WERI-Rb-1 (cell line): ENCODE measurements at regions not wholly inside any gene's neighbourhood (a gene's known extent, or its start where the extent isn't known, plus 50 kb on each side); places are given as distances from the start of the nearest gene placed in this dataset.
"Not testable (repeated sequence)": the region's sequence is repeated elsewhere in the genome, so short reads cannot be mapped to it uniquely, and the experiment has no call there.

Experiments used
- DNase-seq: peaks from one replicate; pipeline ENCODE4 v3.0.0-alpha.2; 2020
- H3K27ac ChIP-seq: fragments of 250-450 bp; sonication (Bioruptor Pico); 2 replicates; pipeline ENCODE4 v1.5.1; 2020; ENCODE audit warnings: mild to moderate bottlenecking, moderate library complexity
- H3K27me3 ChIP-seq: fragments of 250-450 bp; sonication (Bioruptor Pico); 2 replicates; pipeline ENCODE4 v1.5.1; 2021; ENCODE audit warnings: mild to moderate bottlenecking, low read depth, moderate library complexity; ENCODE audit not compliant: insufficient read depth, severe bottlenecking
- H3K36me3 ChIP-seq: fragments of 250-450 bp; sonication (Bioruptor Pico); 2 replicates; pipeline ENCODE4 v1.5.1; 2020; ENCODE audit warnings: mild to moderate bottlenecking, moderate library complexity
- H3K4me3 ChIP-seq: 2 replicates; pipeline ENCODE4 v1.5.1; 2011; ENCODE audit warnings: low read depth, mild to moderate bottlenecking, control low read depth, low read length
- H3K9me3 ChIP-seq: fragments of 250-450 bp; sonication (Bioruptor Pico); 2 replicates; pipeline ENCODE4 v1.5.1; 2021; ENCODE audit warnings: mild to moderate bottlenecking, moderate library complexity; ENCODE audit not compliant: severe bottlenecking
- TF ChIP-seq, protein P1 (sequence below): IDR thresholded peaks from 2 replicates; pipeline ENCODE4 v1.5.1; 2011; ENCODE audit warnings: low read depth, mild to moderate bottlenecking, control low read depth, inconsistent platforms, low read length

- DNase-seq, result peak; percentile 28
- TF ChIP-seq, protein P1, sequence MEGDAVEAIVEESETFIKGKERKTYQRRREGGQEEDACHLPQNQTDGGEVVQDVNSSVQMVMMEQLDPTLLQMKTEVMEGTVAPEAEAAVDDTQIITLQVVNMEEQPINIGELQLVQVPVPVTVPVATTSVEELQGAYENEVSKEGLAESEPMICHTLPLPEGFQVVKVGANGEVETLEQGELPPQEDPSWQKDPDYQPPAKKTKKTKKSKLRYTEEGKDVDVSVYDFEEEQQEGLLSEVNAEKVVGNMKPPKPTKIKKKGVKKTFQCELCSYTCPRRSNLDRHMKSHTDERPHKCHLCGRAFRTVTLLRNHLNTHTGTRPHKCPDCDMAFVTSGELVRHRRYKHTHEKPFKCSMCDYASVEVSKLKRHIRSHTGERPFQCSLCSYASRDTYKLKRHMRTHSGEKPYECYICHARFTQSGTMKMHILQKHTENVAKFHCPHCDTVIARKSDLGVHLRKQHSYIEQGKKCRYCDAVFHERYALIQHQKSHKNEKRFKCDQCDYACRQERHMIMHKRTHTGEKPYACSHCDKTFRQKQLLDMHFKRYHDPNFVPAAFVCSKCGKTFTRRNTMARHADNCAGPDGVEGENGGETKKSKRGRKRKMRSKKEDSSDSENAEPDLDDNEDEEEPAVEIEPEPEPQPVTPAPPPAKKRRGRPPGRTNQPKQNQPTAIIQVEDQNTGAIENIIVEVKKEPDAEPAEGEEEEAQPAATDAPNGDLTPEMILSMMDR, result no peak
- no peaks in the 10 kb centered on the region for H3K27me3 ChIP-seq
- H3K4me3 ChIP-seq, result no peak overlapping the region
- no peaks in the 10 kb centered on the region for H3K9me3 ChIP-seq
- H3K36me3 ChIP-seq, result no peaks in the 10 kb centered on the region
- H3K27ac ChIP-seq, result peak overlapping the region; percentile 15
These were observed 322.8 kb downstream of the SEC16B start for GRCh38 chr1:177646757-177647730.

DNA sequence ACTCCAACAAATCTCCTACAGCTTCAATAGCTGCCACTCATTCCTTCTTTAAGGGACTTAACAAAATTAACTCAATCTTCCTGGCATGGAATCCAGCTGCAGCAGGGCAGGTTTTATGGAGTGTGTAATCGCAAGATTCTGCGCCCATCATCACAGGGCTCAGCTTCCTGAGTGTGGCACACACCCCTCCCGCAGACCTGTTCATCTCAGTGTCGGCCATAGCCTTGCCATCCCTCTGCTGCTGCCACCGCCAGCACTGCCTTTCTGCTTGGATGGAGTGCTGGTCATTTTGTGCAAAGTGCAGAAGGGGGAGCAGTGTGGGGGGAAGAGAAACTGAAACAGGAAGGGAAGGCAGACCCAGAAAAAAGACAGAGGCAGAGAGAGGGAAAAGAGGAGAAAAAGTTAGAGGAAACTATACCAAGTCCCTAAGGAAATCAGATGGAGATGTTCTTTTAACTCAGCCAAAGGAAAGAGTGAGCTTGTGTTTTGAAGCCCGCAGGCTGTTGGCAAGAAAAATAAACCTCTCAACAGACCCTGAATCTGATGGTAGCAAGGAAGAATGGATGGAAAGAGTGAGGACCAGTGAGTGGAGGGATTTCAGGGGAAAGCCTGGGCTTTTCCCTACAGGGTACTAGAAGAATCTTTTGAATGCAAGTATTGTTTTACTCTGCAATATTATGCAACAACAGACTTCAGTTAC is 324.2 kb downstream of the SEC16B start:
- Histone ChIP-seq H3K9me3 (no peaks in the 10 kb centered on the region), H3K36me3 (no peaks in the 10 kb centered on the region), H3K27ac (no peak overlapping the region), H3K4me3 (no peak overlapping the region), H3K27me3 (no peaks in the 10 kb centered on the region)
- TF ChIP-seq, protein P1, result no peak
- no peak for DNase-seq

GRCh38 chr1:177640687-177641086 is 329.2 kb downstream of the SEC16B start:
- no peaks in the 10 kb centered on the region for H3K27me3 ChIP-seq
- no peak for DNase-seq
- H3K4me3 ChIP-seq, result no peak overlapping the region
- no peaks in the 10 kb centered on the region for H3K36me3 ChIP-seq
- H3K9me3 ChIP-seq, result no peaks in the 10 kb centered on the region
- H3K27ac ChIP-seq, result no peak overlapping the region
- TF ChIP-seq, protein P1, result no peak

GRCh38 chr1:177634151-177634550 is 335.7 kb downstream of the SEC16B start:
- not testable (repeated sequence) for H3K27me3 ChIP-seq, H3K27ac ChIP-seq, H3K4me3 ChIP-seq, H3K36me3 ChIP-seq, H3K9me3 ChIP-seq, DNase-seq

- H3K27me3 ChIP-seq, result no peaks in the 10 kb centered on the region
- DNase-seq, result no peak
- H3K9me3 ChIP-seq, result no peaks in the 10 kb centered on the region
- no peaks in the 10 kb centered on the region for H3K36me3 ChIP-seq
- TF ChIP-seq, protein P1, result no peak
- no peak overlapping the region for H3K27ac ChIP-seq
- no peak overlapping the region for H3K4me3 ChIP-seq
These were observed 336.8 kb downstream of the SEC16B start for GRCh38 chr1:177632923-177633615.

- no peak for DNase-seq
These were observed 338.1 kb downstream of the SEC16B start for GRCh38 chr1:177631770-177632169.

More at GRCh38 chr1:177631770-177632169, 338.1 kb downstream of the SEC16B start:
- no peaks in the 10 kb centered on the region for H3K36me3 ChIP-seq
- no peak overlapping the region for H3K27ac ChIP-seq
- no peaks in the 10 kb centered on the region for H3K9me3 ChIP-seq
- TF ChIP-seq, protein P1, result no peak
- no peak overlapping the region for H3K4me3 ChIP-seq
- H3K27me3 ChIP-seq, result no peaks in the 10 kb centered on the region
